CD14-positive monocyte (primary cell): ENCODE measurements at regions not wholly inside any gene's neighbourhood (a gene's known extent, or its start where the extent isn't known, plus 50 kb on each side); places are given as distances from the start of the nearest gene placed in this dataset.
"Not testable (repeated sequence)": the region's sequence is repeated elsewhere in the genome, so short reads cannot be mapped to it uniquely, and the experiment has no call there.

ENCODE experiments used
- DNase-seq, 3 donors: peaks; one replicate each; pipeline ENCODE4 v3.0.0-alpha.2; 2011 to 2022
- H2AFZ ChIP-seq: 2 replicates; pipeline ENCODE4 v1.6.0; 2012; ENCODE audit warnings: mild to moderate bottlenecking, low read depth, low read length, inconsistent platforms; ENCODE audit not compliant: insufficient read depth, poor library complexity, severe bottlenecking
- H3K27ac ChIP-seq, 2 donors: 1 replicate in 1 of 2; 2 replicates in 1 of 2; pipeline ENCODE4 v1.5.1; 2012 to 2013; ENCODE audit warnings: low read length in 2 of 2, control low read depth in 1 of 2, inconsistent platforms in 1 of 2, low read depth in 1 of 2, mild to moderate bottlenecking in 1 of 2
- H3K27me3 ChIP-seq, 2 donors: one replicate each; pipeline versions ENCODE4 v1.6.0 to v1.6.1; 2011 to 2013; ENCODE audit warnings: low read length in 2 of 2; ENCODE audit not compliant: control insufficient read depth in 2 of 2, insufficient read depth in 2 of 2
- H3K36me3 ChIP-seq, 2 donors: replicated peaks in 1 of 2; 1 replicate in 1 of 2; 2 replicates in 1 of 2; pipeline versions ENCODE4 v1.5.1 to v1.6.1; 2012 to 2013; ENCODE audit warnings: low read length in 2 of 2, control low read depth in 1 of 2, inconsistent platforms in 1 of 2, mild to moderate bottlenecking in 1 of 2; ENCODE audit not compliant: insufficient read depth in 2 of 2, control insufficient read depth in 1 of 2
- H3K4me1 ChIP-seq, 2 donors: 1 replicate in 1 of 2; 2 replicates in 1 of 2; pipeline versions ENCODE4 v1.5.1 to v1.6.1; 2012 to 2013; ENCODE audit warnings: low read length in 2 of 2, control low read depth in 1 of 2, inconsistent platforms in 1 of 2, mild to moderate bottlenecking in 1 of 2, moderate library complexity in 1 of 2; ENCODE audit not compliant: insufficient read depth in 2 of 2, control insufficient read depth in 1 of 2
- H3K4me2 ChIP-seq: replicated peaks from 2 replicates; pipeline ENCODE3; 2012; ENCODE audit warnings: low read length, moderate library complexity, mild to moderate bottlenecking; ENCODE audit not compliant: poor library complexity, severe bottlenecking; ENCODE audit errors: extremely low read depth
- H3K4me3 ChIP-seq, 3 experiments: fragments of 200-600 bp in 1 of 3; sonication (generic) in 1 of 3; replicated peaks in 1 of 3; 1 replicate in 2 of 3; 2 replicates in 1 of 3; pipeline ENCODE4 v1.5.1; 2011 to 2013; ENCODE audit warnings: low read length in 3 of 3, mild to moderate bottlenecking in 3 of 3, control low read depth in 2 of 3, low read depth in 2 of 3, inconsistent platforms in 1 of 3, moderate library complexity in 1 of 3
- H3K79me2 ChIP-seq: 2 replicates; pipeline ENCODE4 v1.6.0; 2012; ENCODE audit warnings: mild to moderate bottlenecking, control low read depth, inconsistent platforms, low read length, moderate library complexity; ENCODE audit not compliant: insufficient read depth
- H3K9ac ChIP-seq: 2 replicates; pipeline ENCODE4 v1.6.0; 2017; ENCODE audit warnings: low read length, mild to moderate bottlenecking; ENCODE audit not compliant: insufficient read depth, poor library complexity, severe bottlenecking
- H3K9me3 ChIP-seq, 2 donors: replicated peaks in 1 of 2; 1 replicate in 1 of 2; 2 replicates in 1 of 2; pipeline versions ENCODE4 v1.5.1 to v1.6.1; 2012 to 2013; ENCODE audit warnings: low read length in 2 of 2, control low read depth in 1 of 2; ENCODE audit not compliant: control insufficient read depth in 1 of 2, insufficient read depth in 1 of 2
- H4K20me1 ChIP-seq: 2 replicates; pipeline ENCODE4 v1.6.0; 2012; ENCODE audit warnings: mild to moderate bottlenecking, low read length, control low read depth, moderate library complexity; ENCODE audit not compliant: insufficient read depth
- H3K27ac Mint-ChIP-seq, 7 donors: one replicate each; pipeline ENCODE4 v1.8.0; 2020; ENCODE audit warnings: mild to moderate bottlenecking in 7 of 7, mixed read lengths in 7 of 7, moderate library complexity in 6 of 7, inconsistent platforms in 2 of 7
- H3K27me3 Mint-ChIP-seq, 3 donors: one replicate each; pipeline ENCODE4 v1.8.0; 2021 to 2022; ENCODE audit warnings: low read depth in 3 of 3, mild to moderate bottlenecking in 3 of 3, mixed read lengths in 3 of 3, moderate library complexity in 3 of 3, inconsistent platforms in 1 of 3
- H3K36me3 Mint-ChIP-seq, 2 donors: one replicate each; pipeline ENCODE4 v1.8.0; 2020; ENCODE audit warnings: mixed read lengths in 2 of 2, inconsistent platforms in 1 of 2, mild to moderate bottlenecking in 1 of 2
- H3K4me1 Mint-ChIP-seq: one replicate; pipeline ENCODE4 v1.8.0; 2020; ENCODE audit warnings: mild to moderate bottlenecking, mixed read lengths
- H3K4me3 Mint-ChIP-seq, 2 donors: one replicate each; pipeline ENCODE4 v1.8.0; 2020; ENCODE audit warnings: mild to moderate bottlenecking in 2 of 2, mixed read lengths in 2 of 2, moderate library complexity in 1 of 2
- H3K9me3 Mint-ChIP-seq, 7 donors: one replicate each; pipeline ENCODE4 v1.8.0; 2020 to 2022; ENCODE audit warnings: mixed read lengths in 7 of 7, mild to moderate bottlenecking in 6 of 7, moderate library complexity in 6 of 7, inconsistent platforms in 2 of 7
- WGBS: methylation state at CpG from one replicate; pipeline ENCODE4 v1.1.5; 2013; ENCODE audit warnings: missing lambda C conversion rate; ENCODE audit not compliant: insufficient coverage; 5-methylcytosine and 5-hydroxymethylcytosine counted together
- intact Hi-C, 2 donors: fragments of 100-400 bp; cut with micrococcal nuclease; formaldehyde crosslinking; loops; one replicate each; pipeline versions ENCODE4 v1.15.0 to v1.15.1; 2023
- TF ChIP-seq, protein P1 (sequence below): fragments of 200-600 bp; IDR thresholded peaks from one replicate; pipeline ENCODE4 v1.8.0; 2022; ENCODE audit warnings: antibody characterized with exemption, mild to moderate bottlenecking

DNA sequence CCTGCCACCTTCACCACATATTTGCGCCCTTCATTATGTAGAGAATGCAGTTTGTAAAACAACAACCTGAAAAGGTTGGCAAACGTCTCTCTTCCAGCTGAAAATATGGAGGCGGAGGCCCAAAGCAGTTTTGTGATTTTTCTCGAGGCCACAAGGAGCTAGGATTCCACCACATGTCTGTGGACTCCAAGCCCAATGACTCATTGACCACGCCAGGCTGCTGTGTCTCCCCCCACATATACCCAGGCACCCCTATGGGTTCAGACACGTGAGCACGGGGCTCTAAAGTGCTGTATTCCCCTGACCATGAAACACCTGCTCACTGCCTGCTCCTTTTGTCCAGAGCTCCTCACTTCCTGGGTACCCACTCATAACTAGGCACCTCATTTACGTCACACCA lies 121.4 kb upstream of the CDH5 start:
- DNase-seq, result no peak
- Mint-ChIP-seq H3K4me1 (no peaks in the 10 kb centered on the region), H3K9me3 (peaks cover 2 to 8% (median 4%) of the 10 kb centered on the region in 7 donors), H3K4me3 (no peak overlapping the region), H3K27ac (no peak overlapping the region), H3K36me3 (no peaks in the 10 kb centered on the region), H3K27me3 (peaks cover 0 to 4% (median 0%) of the 10 kb centered on the region in 3 donors)
- Histone ChIP-seq H3K27me3 (no peaks in the 10 kb centered on the region), H3K4me2 (no peak overlapping the region), H3K9me3 (peaks cover 0 to 2% of the 10 kb centered on the region in 2 donors), H3K36me3 (no peaks in the 10 kb centered on the region), H3K4me1 (no peaks in the 10 kb centered on the region), H3K9ac (no peak overlapping the region), H3K79me2 (no peaks in the 10 kb centered on the region), H2AFZ (no peak overlapping the region), H3K4me3 (no peak overlapping the region), H4K20me1 (no peaks in the 10 kb centered on the region), H3K27ac (no peak overlapping the region)
- intact Hi-C loops, result no loop called here
- TF ChIP-seq, protein P1, sequence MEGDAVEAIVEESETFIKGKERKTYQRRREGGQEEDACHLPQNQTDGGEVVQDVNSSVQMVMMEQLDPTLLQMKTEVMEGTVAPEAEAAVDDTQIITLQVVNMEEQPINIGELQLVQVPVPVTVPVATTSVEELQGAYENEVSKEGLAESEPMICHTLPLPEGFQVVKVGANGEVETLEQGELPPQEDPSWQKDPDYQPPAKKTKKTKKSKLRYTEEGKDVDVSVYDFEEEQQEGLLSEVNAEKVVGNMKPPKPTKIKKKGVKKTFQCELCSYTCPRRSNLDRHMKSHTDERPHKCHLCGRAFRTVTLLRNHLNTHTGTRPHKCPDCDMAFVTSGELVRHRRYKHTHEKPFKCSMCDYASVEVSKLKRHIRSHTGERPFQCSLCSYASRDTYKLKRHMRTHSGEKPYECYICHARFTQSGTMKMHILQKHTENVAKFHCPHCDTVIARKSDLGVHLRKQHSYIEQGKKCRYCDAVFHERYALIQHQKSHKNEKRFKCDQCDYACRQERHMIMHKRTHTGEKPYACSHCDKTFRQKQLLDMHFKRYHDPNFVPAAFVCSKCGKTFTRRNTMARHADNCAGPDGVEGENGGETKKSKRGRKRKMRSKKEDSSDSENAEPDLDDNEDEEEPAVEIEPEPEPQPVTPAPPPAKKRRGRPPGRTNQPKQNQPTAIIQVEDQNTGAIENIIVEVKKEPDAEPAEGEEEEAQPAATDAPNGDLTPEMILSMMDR, result no peak
- WGBS, result 88% methylated on average over 5 of the region's 8 CpGs

DNA sequence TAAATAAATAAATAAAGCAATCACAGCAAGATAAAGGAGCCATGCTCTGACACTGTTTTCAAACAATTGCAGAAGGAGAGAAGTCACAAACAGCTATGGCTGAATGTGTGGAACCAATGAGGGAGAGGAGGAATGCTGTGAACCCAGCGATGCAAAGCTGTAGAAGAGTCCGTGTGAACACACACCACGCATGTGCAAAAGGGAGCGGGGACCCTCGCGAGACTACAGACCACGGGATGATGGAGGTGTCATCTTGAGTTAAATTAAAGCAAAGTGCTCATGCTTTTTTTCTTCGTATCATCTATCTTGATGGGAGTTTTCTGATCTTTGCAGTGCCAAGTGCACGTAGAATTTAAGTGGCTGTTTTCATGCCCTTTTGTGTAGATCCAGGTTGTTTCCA lies 123.8 kb upstream of the CDH5 start:
- peaks cover 10 to 14% of the 10 kb centered on the region in 2 donors for H3K9me3 ChIP-seq

DNA sequence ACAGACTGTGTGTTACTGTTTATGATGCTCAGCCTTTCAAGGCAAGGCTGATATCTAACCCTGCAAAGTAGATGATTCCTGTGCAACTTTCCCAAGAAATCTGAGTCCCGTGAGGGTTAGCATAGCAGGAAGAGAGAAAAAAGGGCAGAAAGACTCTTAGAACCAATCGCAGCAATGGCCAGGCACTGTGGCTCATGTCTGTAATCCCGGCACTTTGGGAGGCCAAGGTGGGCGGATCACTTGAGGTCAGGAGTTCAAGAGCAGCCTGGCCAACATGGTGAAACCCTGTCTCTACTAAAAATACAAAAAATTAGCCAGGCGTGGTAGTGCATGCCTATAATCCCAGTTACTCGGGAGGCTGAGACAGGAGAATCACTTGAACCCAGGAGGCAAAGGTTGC lies 124.3 kb upstream of the CDH5 start:
- not testable (repeated sequence) for H3K4me1 Mint-ChIP-seq, H3K27me3 ChIP-seq

More for the DNA sequence above, 123.8 kb upstream of the CDH5 start:
- Histone ChIP-seq H3K4me1 (no peaks in the 10 kb centered on the region), H3K4me2 (no peak overlapping the region), H3K27ac (no peak overlapping the region), H3K79me2 (no peaks in the 10 kb centered on the region), H3K27me3 (no peaks in the 10 kb centered on the region), H3K36me3 (no peaks in the 10 kb centered on the region), H3K4me3 (no peak overlapping the region), H2AFZ (no peak overlapping the region), H3K9ac (no peak overlapping the region), H4K20me1 (no peaks in the 10 kb centered on the region)
- Mint-ChIP-seq H3K36me3 (no peaks in the 10 kb centered on the region), H3K9me3 (peaks cover 9 to 21% (median 17%) of the 10 kb centered on the region in 7 donors), H3K27ac (no peak overlapping the region), H3K27me3 (peaks cover 0 to 4% (median 0%) of the 10 kb centered on the region in 3 donors), H3K4me3 (no peak overlapping the region), H3K4me1 (no peaks in the 10 kb centered on the region)
- WGBS, result 96% methylated on average over 8 of the region's 9 CpGs
- no peak for DNase-seq
- intact Hi-C loops, result no loop called here
- TF ChIP-seq, protein P1, result no peak

More for the DNA sequence above, 124.3 kb upstream of the CDH5 start:
- peak overlapping the region in 1 of 7 donors; percentile 57 for H3K27ac Mint-ChIP-seq
- H3K27ac ChIP-seq, H3K27me3 Mint-ChIP-seq, DNase-seq, H3K9ac ChIP-seq, intact Hi-C loops, H3K4me3 Mint-ChIP-seq, H3K4me2 ChIP-seq, H3K79me2 ChIP-seq, H2AFZ ChIP-seq, H4K20me1 ChIP-seq, H3K36me3 Mint-ChIP-seq, H3K36me3 ChIP-seq, H3K4me1 ChIP-seq, H3K4me3 ChIP-seq: not testable (repeated sequence)
- peaks cover 10 to 14% of the 10 kb centered on the region in 2 donors for H3K9me3 ChIP-seq
- 100% methylated on average over 2 of the region's 6 CpGs for WGBS
- peaks cover 9 to 21% (median 19%) of the 10 kb centered on the region in 7 donors for H3K9me3 Mint-ChIP-seq
